Kidney (tissue), 13 donors: ENCODE measurements at regions not wholly inside any gene's neighbourhood (a gene's known extent, or its start where the extent isn't known, plus 50 kb on each side); places are given as distances from the start of the nearest gene placed in this dataset.

ENCODE experiments used
- DNase-seq, 5 donors: peaks; one replicate each; pipeline ENCODE4 v3.0.0-alpha.2; 2013 to 2020
- FAIRE-seq: peaks from 2 replicates; lab custom pipeline; 2012; peaks lifted over from hg19 to GRCh38; lab: Jason Lieb, UNC
- H3K27ac ChIP-seq, 2 donors: one replicate each; pipeline ENCODE4 v1.7.0; 2013; ENCODE audit warnings: low read depth in 2 of 2, low read length in 2 of 2, inconsistent platforms in 1 of 2
- H3K27me3 ChIP-seq: one replicate; pipeline ENCODE4 v1.7.1; 2013; ENCODE audit warnings: low read length, inconsistent platforms; ENCODE audit not compliant: control insufficient read depth, insufficient read depth
- H3K36me3 ChIP-seq, 3 donors: one replicate each; pipeline versions ENCODE4 v1.7.0 to v1.7.1; 2013; ENCODE audit warnings: low read length in 3 of 3, control low read depth in 1 of 3, inconsistent platforms in 1 of 3; ENCODE audit not compliant: insufficient read depth in 3 of 3, control insufficient read depth in 2 of 3
- H3K4me1 ChIP-seq, 3 donors: one replicate each; pipeline versions ENCODE4 v1.7.0 to v1.7.1; 2013; ENCODE audit warnings: low read length in 3 of 3, inconsistent platforms in 1 of 3, low read depth in 1 of 3; ENCODE audit not compliant: control insufficient read depth in 2 of 3, insufficient read depth in 2 of 3
- H3K4me3 ChIP-seq, 3 donors: one replicate each; pipeline versions ENCODE4 v1.7.0 to v1.8.1; 2013; ENCODE audit warnings: low read length in 3 of 3, control low read depth in 1 of 3, inconsistent platforms in 1 of 3
- H3K9ac ChIP-seq, 3 donors: one replicate each; pipeline versions ENCODE4 v1.7.0 to v1.7.1; 2013; ENCODE audit warnings: low read length in 3 of 3, control low read depth in 1 of 3, inconsistent platforms in 1 of 3
- H3K9me3 ChIP-seq, 3 donors: one replicate each; pipeline versions ENCODE4 v1.7.0 to v1.7.1; 2013; ENCODE audit warnings: low read length in 3 of 3, control low read depth in 1 of 3, inconsistent platforms in 1 of 3; ENCODE audit not compliant: control insufficient read depth in 2 of 3, insufficient read depth in 1 of 3
- CTCF ChIP-seq: IDR thresholded peaks from 3 replicates; pipeline ENCODE4 v1.5.1; 2012; ENCODE audit warnings: mild to moderate bottlenecking, moderate library complexity, borderline replicate concordance; ENCODE audit not compliant: insufficient read depth; ENCODE audit errors: extremely low read depth
- intact Hi-C: fragments of 100-400 bp; cut with DNase I; formaldehyde crosslinking; loops from one replicate; pipeline ENCODE4 v1.11.1; 2022
- donor health status: control.
- donor health status: control.
- donor health status: control.
- donor health status: control.
- donor health status: control.
- donor health status: DM: yes; HTN: yes; CAD: no.
- donor health status: Normal renal cell carcinoma (clear cell type).

GRCh38 chr14:86050072-86050683, 520.2 kb downstream of the FLRT2 start:
- FAIRE-seq (no peak), DNase-seq (no peak)
- intact Hi-C loops = no loop called here

GRCh38 chr14:86039176-86039575, 509.2 kb downstream of the FLRT2 start:
- Histone ChIP-seq H3K27ac (no peak overlapping the region), H3K9ac (no peak overlapping the region), H3K9me3 (no peaks in the 10 kb centered on the region), H3K36me3 (no peaks in the 10 kb centered on the region), H3K4me3 (no peak overlapping the region), H3K27me3 (no peaks in the 10 kb centered on the region), H3K4me1 (no peaks in the 10 kb centered on the region)
- intact Hi-C loops = no loop called here
- FAIRE-seq = no peak
- no peak for TF ChIP-seq CTCF
- DNase-seq = no peak

More at GRCh38 chr14:86050072-86050683, 520.2 kb downstream of the FLRT2 start:
- Histone ChIP-seq H3K4me3 (no peak overlapping the region), H3K27me3 (no peaks in the 10 kb centered on the region), H3K9me3 (no peaks in the 10 kb centered on the region), H3K36me3 (no peaks in the 10 kb centered on the region), H3K27ac (no peak overlapping the region), H3K4me1 (no peaks in the 10 kb centered on the region), H3K9ac (no peak overlapping the region)
- no peak for TF ChIP-seq CTCF

- peak in 4 of 5 donors; percentile 48 to 58 (median 51) for DNase-seq
- intact Hi-C loops = no loop called here
- Histone ChIP-seq H3K4me3 (no peak overlapping the region), H3K4me1 (no peaks in the 10 kb centered on the region), H3K27me3 (no peaks in the 10 kb centered on the region), H3K9me3 (no peaks in the 10 kb centered on the region), H3K36me3 (no peaks in the 10 kb centered on the region), H3K9ac (no peak overlapping the region), H3K27ac (no peak overlapping the region)
- FAIRE-seq = no peak
- peak; percentile 53 for TF ChIP-seq CTCF
Observed at GRCh38 chr14:86038387-86039042, 508.6 kb downstream of the FLRT2 start.
